DMS 273 (cell line): ENCODE measurements at regions not wholly inside any gene's neighbourhood (a gene's known extent, or its start where the extent isn't known, plus 50 kb on each side); places are given as distances from the start of the nearest gene placed in this dataset.

Source experiments
- DNase-seq: peaks from one replicate; lab custom pipeline; 2025; ENCODE audit not compliant: unreplicated experiment; lab: John Stamatoyannopoulos, UW

GRCh38 chr20:51100617-51101016, 77.7 kb upstream of the KCNG1 start:
- DNase-seq, result no peak

- no peak for DNase-seq
Observed at GRCh38 chr20:51098284-51098810, 75.4 kb upstream of the KCNG1 start.

- DNase-seq, result no peak
Observed at GRCh38 chr20:51097351-51098120, 74.6 kb upstream of the KCNG1 start.

GRCh38 chr20:51096582-51097267, 73.8 kb upstream of the KCNG1 start:
- DNase-seq, result no peak

GRCh38 chr20:51095633-51096521, 73.0 kb upstream of the KCNG1 start:
- peak; percentile 87 for DNase-seq

- no peak for DNase-seq
Observed at GRCh38 chr20:51094221-51094620, 71.3 kb upstream of the KCNG1 start.

- DNase-seq, result no peak
Observed at GRCh38 chr20:51093240-51093763, 70.4 kb upstream of the KCNG1 start.

GRCh38 chr20:51092338-51092737, 69.4 kb upstream of the KCNG1 start:
- DNase-seq, result no peak

GRCh38 chr20:51091406-51092195, 68.7 kb upstream of the KCNG1 start:
- DNase-seq, result no peak

- no peak for DNase-seq
Observed at GRCh38 chr20:51089840-51090239, 66.9 kb upstream of the KCNG1 start.

GRCh38 chr20:51089272-51089781, 66.4 kb upstream of the KCNG1 start:
- no peak for DNase-seq

- DNase-seq, result no peak
Observed at GRCh38 chr20:51087266-51087665, 64.4 kb upstream of the KCNG1 start.

- DNase-seq, result no peak
Observed at GRCh38 chr20:51085769-51086168, 62.9 kb upstream of the KCNG1 start.

- DNase-seq, result no peak
Observed at GRCh38 chr20:51084593-51085377, 61.9 kb upstream of the KCNG1 start.

- no peak for DNase-seq
Observed at GRCh38 chr20:51083447-51083846, 60.5 kb upstream of the KCNG1 start.

GRCh38 chr20:51082988-51083387, 60.1 kb upstream of the KCNG1 start:
- no peak for DNase-seq

- no peak for DNase-seq
Observed at GRCh38 chr20:51080516-51080915, 57.6 kb upstream of the KCNG1 start.

- DNase-seq, result no peak
Observed at GRCh38 chr20:51079488-51079887, 56.6 kb upstream of the KCNG1 start.

GRCh38 chr20:51077686-51078060, 54.8 kb upstream of the KCNG1 start:
- no peak for DNase-seq
